Naive thymus-derived CD4-positive, alpha-beta T cell (primary cell): ENCODE measurements at regions not wholly inside any gene's neighbourhood (a gene's known extent, or its start where the extent isn't known, plus 50 kb on each side); places are given as distances from the start of the nearest gene placed in this dataset.

Experiments
- ATAC-seq: fragments of 150-1000 bp; cut with Tn5 transposase; 2 replicates; pipeline ENCODE4 v1.10.0; 2021; ENCODE audit warnings: mild to moderate bottlenecking, moderate library complexity
- CTCF ChIA-PET: fragments of 350-600 bp; sonication (Branson Sonifier 250); formaldehyde crosslinking; loops from one replicate; lab custom pipeline; 2021; ENCODE audit warnings: antibody characterized with exemption; lab: Charles Lee
- POLR2A ChIA-PET: fragments of 350-600 bp; sonication (Branson Sonifier 250); formaldehyde crosslinking; loops from one replicate; lab custom pipeline; 2021; ENCODE audit warnings: antibody characterized with exemption, inconsistent platforms; lab: Charles Lee
- DNase-seq, 9 donors: peaks; one replicate each; pipeline versions ENCODE4 v3.0.0 to v3.0.0-alpha.2; 2020 to 2022; ENCODE audit warnings: mixed read lengths in 1 of 9
- H3K27ac ChIP-seq: one replicate; pipeline ENCODE4 v1.7.0; 2013; ENCODE audit warnings: mild to moderate bottlenecking, low read depth, low read length, moderate library complexity
- H3K27me3 ChIP-seq, 2 donors: one replicate each; pipeline ENCODE4 v1.7.0; 2013; ENCODE audit warnings: low read length in 2 of 2, mild to moderate bottlenecking in 2 of 2, moderate library complexity in 2 of 2; ENCODE audit not compliant: control insufficient read depth in 2 of 2, insufficient read depth in 2 of 2
- H3K36me3 ChIP-seq, 3 experiments: 1 replicate in 2 of 3; 2 replicates in 1 of 3; pipeline ENCODE4 v1.7.0; 2013; ENCODE audit warnings: low read length in 3 of 3, mild to moderate bottlenecking in 3 of 3, moderate library complexity in 1 of 3; ENCODE audit not compliant: insufficient read depth in 3 of 3, control insufficient read depth in 2 of 3
- H3K4me1 ChIP-seq, 2 donors: one replicate each; pipeline ENCODE4 v1.7.0; 2013; ENCODE audit warnings: low read length in 2 of 2, mild to moderate bottlenecking in 2 of 2, moderate library complexity in 1 of 2; ENCODE audit not compliant: control insufficient read depth in 2 of 2, insufficient read depth in 2 of 2
- H3K4me3 ChIP-seq: 2 replicates; pipeline ENCODE4 v1.7.0; 2013; ENCODE audit warnings: mild to moderate bottlenecking, low read length
- H3K9me3 ChIP-seq, 3 experiments: 1 replicate in 2 of 3; 2 replicates in 1 of 3; pipeline ENCODE4 v1.7.0; 2013; ENCODE audit warnings: low read length in 3 of 3; ENCODE audit not compliant: control insufficient read depth in 2 of 3
- H3K27ac Mint-ChIP-seq, 9 donors: one replicate each; pipeline ENCODE4 v1.8.0; 2020 to 2022; ENCODE audit warnings: mixed read lengths in 9 of 9, mild to moderate bottlenecking in 8 of 9, moderate library complexity in 5 of 9, inconsistent platforms in 2 of 9
- H3K27me3 Mint-ChIP-seq, 5 donors: one replicate each; pipeline ENCODE4 v1.8.0; 2021 to 2022; ENCODE audit warnings: mixed read lengths in 5 of 5, mild to moderate bottlenecking in 1 of 5
- H3K36me3 Mint-ChIP-seq, 5 donors: one replicate each; pipeline ENCODE4 v1.8.0; 2020 to 2022; ENCODE audit warnings: mixed read lengths in 5 of 5, mild to moderate bottlenecking in 3 of 5, inconsistent platforms in 1 of 5
- H3K4me1 Mint-ChIP-seq, 7 donors: one replicate each; pipeline ENCODE4 v1.8.0; 2020 to 2022; ENCODE audit warnings: mixed read lengths in 7 of 7, mild to moderate bottlenecking in 3 of 7, inconsistent platforms in 1 of 7
- H3K4me3 Mint-ChIP-seq, 10 donors: one replicate each; pipeline ENCODE4 v1.8.0; 2020 to 2022; ENCODE audit warnings: mild to moderate bottlenecking in 10 of 10, mixed read lengths in 10 of 10, moderate library complexity in 6 of 10, inconsistent platforms in 2 of 10
- H3K9me3 Mint-ChIP-seq, 11 donors: one replicate each; pipeline ENCODE4 v1.8.0; 2020 to 2022; ENCODE audit warnings: mixed read lengths in 11 of 11, mild to moderate bottlenecking in 4 of 11, inconsistent platforms in 1 of 11, moderate library complexity in 1 of 11
- intact Hi-C, 2 donors: fragments of 100-400 bp; cut with micrococcal nuclease; formaldehyde crosslinking; loops; one replicate each; pipeline ENCODE4 v1.15.1; 2023

GRCh38 chrX:5788910-5789309 lies 439.8 kb downstream of the NLGN4X start:
- ATAC-seq (no peak), DNase-seq (no peak)
- Histone ChIP-seq H3K36me3 (no peaks in the 10 kb centered on the region), H3K4me1 (no peaks in the 10 kb centered on the region), H3K9me3 (no peaks in the 10 kb centered on the region), H3K27me3 (no peaks in the 10 kb centered on the region), H3K27ac (no peak overlapping the region), H3K4me3 (no peak overlapping the region)
- Mint-ChIP-seq H3K27ac (no peak overlapping the region), H3K4me3 (no peak overlapping the region), H3K36me3 (no peaks in the 10 kb centered on the region), H3K27me3 (no peaks in the 10 kb centered on the region), H3K9me3 (peaks cover 0 to 15% (median 0%) of the 10 kb centered on the region in 11 donors), H3K4me1 (no peaks in the 10 kb centered on the region)
- intact Hi-C loops: no loop called here
- ChIA-PET POLR2A (no interaction called here), CTCF (no interaction called here)

GRCh38 chrX:5780821-5781220 lies 447.8 kb downstream of the NLGN4X start:
- no peaks in the 10 kb centered on the region for H3K4me1 Mint-ChIP-seq
- Histone ChIP-seq H3K27ac (no peak overlapping the region), H3K27me3 (no peaks in the 10 kb centered on the region), H3K9me3 (no peaks in the 10 kb centered on the region), H3K36me3 (no peaks in the 10 kb centered on the region), H3K4me1 (no peaks in the 10 kb centered on the region), H3K4me3 (no peak overlapping the region)
- peaks cover 0 to 16% (median 4%) of the 10 kb centered on the region in 11 donors for H3K9me3 Mint-ChIP-seq
- ChIA-PET POLR2A (no interaction called here), CTCF (no interaction called here)
- DNase-seq (no peak), ATAC-seq (no peak)
- H3K27ac Mint-ChIP-seq: no peak overlapping the region
- no peaks in the 10 kb centered on the region for H3K27me3 Mint-ChIP-seq
- H3K4me3 Mint-ChIP-seq: no peak overlapping the region
- no peaks in the 10 kb centered on the region for H3K36me3 Mint-ChIP-seq
- intact Hi-C loops: no loop called here

- Histone ChIP-seq H3K4me3 (no peak overlapping the region), H3K27ac (no peak overlapping the region), H3K36me3 (no peaks in the 10 kb centered on the region), H3K9me3 (no peaks in the 10 kb centered on the region), H3K4me1 (no peaks in the 10 kb centered on the region), H3K27me3 (no peaks in the 10 kb centered on the region)
- no peak overlapping the region for H3K4me3 Mint-ChIP-seq
- H3K27me3 Mint-ChIP-seq: no peaks in the 10 kb centered on the region
- ChIA-PET POLR2A (no interaction called here), CTCF (no interaction called here)
- DNase-seq (no peak), ATAC-seq (peak; percentile 49)
- H3K27ac Mint-ChIP-seq: no peak overlapping the region
- no peaks in the 10 kb centered on the region for H3K36me3 Mint-ChIP-seq
- H3K4me1 Mint-ChIP-seq: no peaks in the 10 kb centered on the region
- H3K9me3 Mint-ChIP-seq: peaks cover 0 to 14% (median 4%) of the 10 kb centered on the region in 11 donors
- intact Hi-C loops: no loop called here
Observed at GRCh38 chrX:5775846-5776430, 452.7 kb downstream of the NLGN4X start.

DNA sequence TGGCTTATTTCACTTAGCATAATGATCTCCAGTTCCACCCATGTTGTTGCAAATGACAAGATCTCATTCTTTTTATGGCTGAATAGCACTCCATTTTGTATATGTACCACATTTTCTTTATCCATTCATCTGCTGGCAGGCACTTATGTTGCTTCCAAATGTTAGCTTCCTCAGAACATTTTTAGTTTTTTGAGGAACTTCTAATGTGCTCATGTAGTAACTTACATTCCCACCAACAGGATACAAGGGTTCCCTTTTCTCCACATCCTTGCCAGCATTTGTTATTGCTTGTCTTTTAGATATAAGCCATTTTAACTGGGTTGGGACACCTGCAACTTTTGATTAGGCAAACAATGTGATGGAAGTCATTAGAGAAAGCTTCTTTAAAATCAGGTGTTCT lies 454.2 kb downstream of the NLGN4X start:
- Mint-ChIP-seq H3K36me3 (no peaks in the 10 kb centered on the region), H3K4me1 (no peaks in the 10 kb centered on the region), H3K27me3 (no peaks in the 10 kb centered on the region), H3K4me3 (no peak overlapping the region), H3K9me3 (peaks cover 0 to 12% (median 4%) of the 10 kb centered on the region in 11 donors), H3K27ac (no peak overlapping the region)
- H3K27me3 ChIP-seq: no peaks in the 10 kb centered on the region
- no peaks in the 10 kb centered on the region for H3K4me1 ChIP-seq
- CTCF ChIA-PET: no interaction called here
- H3K4me3 ChIP-seq: no peak overlapping the region
- ATAC-seq (no peak), DNase-seq (no peak)
- POLR2A ChIA-PET: no interaction called here
- H3K36me3 ChIP-seq: no peaks in the 10 kb centered on the region
- no peak overlapping the region for H3K27ac ChIP-seq
- no peaks in the 10 kb centered on the region for H3K9me3 ChIP-seq
- intact Hi-C loops: no loop called here

DNA sequence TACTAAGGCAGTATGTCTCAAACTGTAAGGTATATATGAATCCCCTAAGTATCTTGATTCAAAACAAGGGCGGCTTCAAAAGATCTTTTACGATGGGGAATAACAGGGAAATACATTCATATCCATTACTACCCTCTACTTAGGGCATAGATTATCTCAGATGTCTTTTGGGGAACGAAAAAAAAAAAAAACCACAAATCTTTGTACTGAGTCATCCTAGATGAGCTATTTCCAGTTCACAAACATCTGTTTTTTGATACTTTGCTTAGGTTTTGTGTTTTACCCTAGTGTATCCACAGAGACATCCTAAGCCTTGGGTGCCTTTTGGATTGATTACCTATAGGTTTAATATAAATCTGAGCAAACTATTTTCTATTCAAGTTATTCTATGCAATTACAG lies 457.2 kb downstream of the NLGN4X start:
- no peak overlapping the region for H3K27ac ChIP-seq
- H3K36me3 ChIP-seq: no peaks in the 10 kb centered on the region
- intact Hi-C loops: no loop called here
- no peaks in the 10 kb centered on the region for H3K27me3 Mint-ChIP-seq
- no peaks in the 10 kb centered on the region for H3K36me3 Mint-ChIP-seq
- H3K4me1 Mint-ChIP-seq: no peaks in the 10 kb centered on the region
- H3K4me3 Mint-ChIP-seq: no peak overlapping the region
- ATAC-seq (no peak), DNase-seq (no peak)
- POLR2A ChIA-PET: no interaction called here
- H3K27ac Mint-ChIP-seq: no peak overlapping the region
- H3K9me3 ChIP-seq: no peaks in the 10 kb centered on the region
- no peaks in the 10 kb centered on the region for H3K27me3 ChIP-seq
- H3K9me3 Mint-ChIP-seq: peaks cover 0 to 7% (median 1%) of the 10 kb centered on the region in 11 donors
- CTCF ChIA-PET: no interaction called here
- no peaks in the 10 kb centered on the region for H3K4me1 ChIP-seq
- H3K4me3 ChIP-seq: no peak overlapping the region

- H3K27ac Mint-ChIP-seq: no peak overlapping the region
- H3K36me3 Mint-ChIP-seq: no peaks in the 10 kb centered on the region
- H3K27me3 Mint-ChIP-seq: no peaks in the 10 kb centered on the region
- ATAC-seq (no peak), DNase-seq (no peak)
- intact Hi-C loops: no loop called here
- H3K4me3 Mint-ChIP-seq: no peak overlapping the region
- Histone ChIP-seq H3K27me3 (no peaks in the 10 kb centered on the region), H3K9me3 (no peaks in the 10 kb centered on the region), H3K4me1 (no peaks in the 10 kb centered on the region), H3K4me3 (no peak overlapping the region), H3K36me3 (no peaks in the 10 kb centered on the region), H3K27ac (no peak overlapping the region)
- peaks cover 0 to 2% (median 0%) of the 10 kb centered on the region in 7 donors for H3K4me1 Mint-ChIP-seq
- CTCF ChIA-PET: no interaction called here
- peaks cover 0 to 31% (median 6%) of the 10 kb centered on the region in 11 donors for H3K9me3 Mint-ChIP-seq
- POLR2A ChIA-PET: no interaction called here
Observed at GRCh38 chrX:5756616-5757015, 472.1 kb downstream of the NLGN4X start.

GRCh38 chrX:5753291-5753690 lies 475.4 kb downstream of the NLGN4X start:
- Histone ChIP-seq H3K4me3 (no peak overlapping the region), H3K36me3 (no peaks in the 10 kb centered on the region), H3K4me1 (no peaks in the 10 kb centered on the region), H3K9me3 (no peaks in the 10 kb centered on the region), H3K27ac (no peak overlapping the region), H3K27me3 (no peaks in the 10 kb centered on the region)
- H3K4me3 Mint-ChIP-seq: no peak overlapping the region
- no peak overlapping the region for H3K27ac Mint-ChIP-seq
- no peaks in the 10 kb centered on the region for H3K27me3 Mint-ChIP-seq
- POLR2A ChIA-PET: no interaction called here
- H3K9me3 Mint-ChIP-seq: peaks cover 0 to 18% (median 4%) of the 10 kb centered on the region in 11 donors
- H3K4me1 Mint-ChIP-seq: peaks cover 0 to 2% (median 0%) of the 10 kb centered on the region in 7 donors
- CTCF ChIA-PET: no interaction called here
- no peaks in the 10 kb centered on the region for H3K36me3 Mint-ChIP-seq
- ATAC-seq: no peak
- DNase-seq: no peak
- intact Hi-C loops: no loop called here
